PC-9 (cell line): ENCODE measurements at regions not wholly inside any gene's neighbourhood (a gene's known extent, or its start where the extent isn't known, plus 50 kb on each side); places are given as distances from the start of the nearest gene placed in this dataset.

Experiments
- BruUV-seq: library from RNA; stranded (reverse); fragments of 400-500 nt; replicated peaks from 2 replicates; lab custom pipeline; 2021; lab: Mats Ljungman, UMichigan
- CTCF ChIA-PET: fragments of 300-600 bp; sonication (Branson Sonifier 250); formaldehyde crosslinking; loops from one replicate; lab custom pipeline; 2022; ENCODE audit warnings: antibody characterized with exemption; lab: Charles Lee
- POLR2A ChIA-PET: fragments of 300-600 bp; sonication (Branson Sonifier 250); formaldehyde crosslinking; loops from one replicate; lab custom pipeline; 2022; ENCODE audit warnings: antibody characterized with exemption; ENCODE audit not compliant: unreplicated experiment; lab: Charles Lee
- DNase-seq, 2 experiments: peaks; one replicate each; pipeline versions ENCODE4 v3.0.0 to v3.0.0-alpha.2; 2015 to 2022; ENCODE audit warnings: mixed read lengths in 1 of 2
- H2AFZ ChIP-seq: fragments of 200-600 bp; sonication (generic); 2 replicates; pipeline ENCODE4 v1.8.1; 2017; ENCODE audit warnings: antibody characterized with exemption
- H3F3A ChIP-seq: fragments of 200-600 bp; sonication (generic); 2 replicates; pipeline ENCODE4 v1.8.1; 2017; ENCODE audit warnings: antibody characterized with exemption, mild to moderate bottlenecking, low read depth; ENCODE audit not compliant: insufficient read depth
- H3K27ac ChIP-seq: fragments of 200-600 bp; sonication (generic); 2 replicates; pipeline ENCODE4 v1.6.1; 2016; ENCODE audit warnings: mixed run types
- H3K27me3 ChIP-seq: fragments of 200-600 bp; sonication (generic); 2 replicates; pipeline ENCODE4 v1.6.1; 2016; ENCODE audit warnings: low read depth, mixed run types; ENCODE audit not compliant: insufficient read depth
- H3K36me3 ChIP-seq: fragments of 200-600 bp; sonication (generic); 2 replicates; pipeline ENCODE4 v1.6.1; 2016; ENCODE audit warnings: low read depth, mixed run types
- H3K4me1 ChIP-seq: fragments of 200-600 bp; sonication (generic); replicated peaks from 2 replicates; pipeline ENCODE4 v1.6.1; 2016; ENCODE audit warnings: mixed run types; ENCODE audit not compliant: insufficient read depth
- H3K4me2 ChIP-seq: fragments of 200-600 bp; sonication (generic); 2 replicates; pipeline ENCODE4 v1.6.1; 2017; ENCODE audit warnings: mixed run types
- H3K4me3 ChIP-seq: fragments of 200-600 bp; sonication (generic); 2 replicates; pipeline ENCODE4 v1.6.1; 2016; ENCODE audit warnings: mixed run types
- H3K79me2 ChIP-seq: fragments of 200-600 bp; sonication (generic); 2 replicates; pipeline ENCODE4 v1.6.1; 2017; ENCODE audit warnings: low read depth, mixed run types
- H3K9me2 ChIP-seq: fragments of 200-600 bp; sonication (generic); 2 replicates; pipeline ENCODE4 v1.8.1; 2017; ENCODE audit warnings: mild to moderate bottlenecking; ENCODE audit not compliant: insufficient read depth
- H3K9me3 ChIP-seq: fragments of 200-600 bp; sonication (generic); 2 replicates; pipeline ENCODE4 v1.8.1; 2016; ENCODE audit warnings: low read depth; ENCODE audit not compliant: insufficient read depth
- H4K20me1 ChIP-seq: fragments of 200-600 bp; sonication (generic); 2 replicates; pipeline ENCODE4 v1.8.1; 2017; ENCODE audit not compliant: insufficient read depth
- CTCF ChIP-seq: fragments of 200-600 bp; sonication (generic); conservative IDR thresholded peaks from 2 replicates; pipeline ENCODE4 v1.6.1; 2017; ENCODE audit warnings: mixed run types, antibody characterized with exemption, mild to moderate bottlenecking, moderate library complexity
- EZH2 ChIP-seq: fragments of 200-600 bp; sonication (generic); IDR thresholded peaks from 2 replicates; pipeline ENCODE4 v1.8.0; 2017; ENCODE audit warnings: antibody characterized with exemption, low read depth
- intact Hi-C: fragments of 100-400 bp; cut with micrococcal nuclease; formaldehyde crosslinking; loops from one replicate; pipeline ENCODE4 v1.10.0; 2022; ENCODE audit not compliant: unreplicated experiment

- POLR2A ChIA-PET, result no interaction called here
- no peak overlapping the region for H3K4me3 ChIP-seq
- H4K20me1 ChIP-seq, result no peaks in the 10 kb centered on the region
Measured at GRCh38 chr10:130862122-130862521, 449.4 kb downstream of the TCERG1L start.

DNA sequence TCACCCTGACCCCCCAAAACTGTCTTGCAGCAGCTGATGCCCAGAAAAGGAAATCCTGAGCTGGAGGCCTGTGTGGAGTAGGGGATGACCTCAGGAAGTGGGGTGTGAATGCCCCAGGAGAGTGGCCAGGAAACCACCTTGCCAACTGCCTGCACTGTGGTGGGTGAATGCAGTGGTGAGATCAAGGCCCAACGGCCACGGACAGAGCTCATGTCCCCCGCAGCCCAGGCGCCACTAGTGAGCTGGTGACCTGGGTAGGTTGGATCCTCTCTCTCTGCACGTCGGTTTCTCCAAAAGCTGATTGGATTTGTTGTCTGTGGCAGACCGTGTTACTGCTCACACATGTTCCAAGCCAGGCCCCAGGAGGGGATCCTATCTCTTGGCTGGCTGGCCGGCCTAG lies 448.9 kb downstream of the TCERG1L start:
- no peak for TF ChIP-seq EZH2
- no peak for TF ChIP-seq CTCF
- no peak overlapping the region for H3K27ac ChIP-seq
- no peak for DNase-seq
- no TSS peak for BruUV-seq
- intact Hi-C loops, result no loop called here
- no peaks in the 10 kb centered on the region for H3K4me1 ChIP-seq
- no peaks in the 10 kb centered on the region for H4K20me1 ChIP-seq
- H3K4me3 ChIP-seq, result no peak overlapping the region
- H3K4me2 ChIP-seq, result no peak overlapping the region
- no peaks in the 10 kb centered on the region for H3K79me2 ChIP-seq
- H3F3A ChIP-seq, result no peaks in the 10 kb centered on the region
- no peak overlapping the region for H2AFZ ChIP-seq
- POLR2A ChIA-PET, result no interaction called here
- no peaks in the 10 kb centered on the region for H3K36me3 ChIP-seq
- CTCF ChIA-PET, result no interaction called here
- 0 out of 2 replicates have a peak, but pooled peaks cover 3% of the 10 kb centered on the region for H3K27me3 ChIP-seq
- H3K9me3 ChIP-seq, result no peaks in the 10 kb centered on the region
- no peaks in the 10 kb centered on the region for H3K9me2 ChIP-seq

More at GRCh38 chr10:130862122-130862521, 449.4 kb downstream of the TCERG1L start:
- H2AFZ ChIP-seq, result no peak overlapping the region
- no peaks in the 10 kb centered on the region for H3K36me3 ChIP-seq
- BruUV-seq, result no TSS peak
- H3K79me2 ChIP-seq, result no peaks in the 10 kb centered on the region
- no peak for DNase-seq
- H3K4me1 ChIP-seq, result no peaks in the 10 kb centered on the region
- H3K9me3 ChIP-seq, result no peaks in the 10 kb centered on the region
- no peak overlapping the region for H3K4me2 ChIP-seq
- H3K27me3 ChIP-seq, result 0 out of 2 replicates have a peak, but pooled peaks cover 3% of the 10 kb centered on the region
- TF ChIP-seq EZH2 (no peak), CTCF (no peak)
- CTCF ChIA-PET, result no interaction called here
- H3K27ac ChIP-seq, result no peak overlapping the region
- no peaks in the 10 kb centered on the region for H3F3A ChIP-seq
- H3K9me2 ChIP-seq, result no peaks in the 10 kb centered on the region
- intact Hi-C loops, result no loop called here

DNA sequence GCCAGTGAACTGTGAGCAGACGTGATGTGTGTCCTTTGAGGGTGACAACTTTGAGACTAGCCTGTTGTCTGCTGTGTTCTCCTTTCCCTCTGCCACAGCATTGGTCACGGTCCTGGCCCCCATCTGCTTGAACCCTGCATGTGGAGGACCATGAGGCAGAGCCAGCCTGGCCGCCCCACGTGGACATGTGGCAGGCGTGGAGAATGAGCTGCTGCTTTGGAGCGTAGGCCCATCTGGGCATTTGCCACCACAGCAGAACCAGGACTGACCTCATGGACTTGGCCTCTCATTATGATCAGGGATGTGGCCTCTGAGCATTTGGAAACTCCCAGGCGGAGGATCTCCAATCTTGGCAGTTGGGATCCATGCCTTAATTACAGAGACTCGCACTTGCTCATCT lies 448.5 kb downstream of the TCERG1L start:
- no peak overlapping the region for H2AFZ ChIP-seq
- no peaks in the 10 kb centered on the region for H3F3A ChIP-seq
- POLR2A ChIA-PET, result no interaction called here
- BruUV-seq, result no TSS peak
- no peak overlapping the region for H3K4me3 ChIP-seq
- CTCF ChIA-PET, result no interaction called here
- intact Hi-C loops, result no loop called here
- H3K27ac ChIP-seq, result no peak overlapping the region
- H3K4me2 ChIP-seq, result no peak overlapping the region
- H3K27me3 ChIP-seq, result 0 out of 2 replicates have a peak, but pooled peaks cover 3% of the 10 kb centered on the region
- no peaks in the 10 kb centered on the region for H3K4me1 ChIP-seq
- H3K9me2 ChIP-seq, result no peaks in the 10 kb centered on the region
- H3K9me3 ChIP-seq, result no peaks in the 10 kb centered on the region
- no peak for TF ChIP-seq EZH2
- no peak for TF ChIP-seq CTCF
- no peaks in the 10 kb centered on the region for H3K36me3 ChIP-seq
- H3K79me2 ChIP-seq, result no peaks in the 10 kb centered on the region
- no peak for DNase-seq
- H4K20me1 ChIP-seq, result no peaks in the 10 kb centered on the region
